ENCODE measurements at regions not wholly inside any gene's neighbourhood (a gene's known extent, or its start where the extent isn't known, plus 50 kb on each side); places are given as distances from the start of the nearest gene placed in this dataset.
"Not testable (repeated sequence)": the region's sequence is repeated elsewhere in the genome, so short reads cannot be mapped to it uniquely, and the experiment has no call there.

- DNase-seq (ENCODE audit: low spot score), result no peak
These were observed 160.8 kb upstream of the APP start for GRCh38 chr21:26331205-26331980.

GRCh38 chr21:26320596-26320995 lies 150.0 kb upstream of the APP start:
- no peak for DNase-seq (ENCODE audit: low spot score)

GRCh38 chr21:26307640-26308039 lies 137.1 kb upstream of the APP start:
- DNase-seq (ENCODE audit: low spot score), result no peak

GRCh38 chr21:26297851-26298250 lies 127.3 kb upstream of the APP start:
- no peak for DNase-seq (ENCODE audit: low spot score)

- no peak for DNase-seq (ENCODE audit: low spot score)
These were observed 122.8 kb upstream of the APP start for GRCh38 chr21:26293141-26293946.

- DNase-seq (ENCODE audit: low spot score), result no peak
These were observed 117.5 kb upstream of the APP start for GRCh38 chr21:26288026-26288425.

GRCh38 chr21:26284531-26284930 lies 114.0 kb upstream of the APP start:
- no peak for DNase-seq (ENCODE audit: low spot score)

GRCh38 chr21:26282058-26282457 lies 111.5 kb upstream of the APP start:
- no peak for DNase-seq (ENCODE audit: low spot score)

- no peak for DNase-seq (ENCODE audit: low spot score)
These were observed 110.9 kb upstream of the APP start for GRCh38 chr21:26281506-26281905.

GRCh38 chr21:26280775-26281174 lies 110.2 kb upstream of the APP start:
- peak; percentile 19 for DNase-seq (ENCODE audit: low spot score)

GRCh38 chr21:26280148-26280547 lies 109.6 kb upstream of the APP start:
- no peak for DNase-seq (ENCODE audit: low spot score)

GRCh38 chr21:26275801-26276200 lies 105.2 kb upstream of the APP start:
- DNase-seq (ENCODE audit: low spot score), result no peak

- no peak for DNase-seq (ENCODE audit: low spot score)
These were observed 103.2 kb upstream of the APP start for GRCh38 chr21:26273686-26274313.

- no peak for DNase-seq (ENCODE audit: low spot score)
These were observed 96.8 kb upstream of the APP start for GRCh38 chr21:26267389-26267788.

GRCh38 chr21:26246073-26246472 lies 75.5 kb upstream of the APP start:
- no peak for DNase-seq (ENCODE audit: low spot score)

- no peak for DNase-seq (ENCODE audit: low spot score)
These were observed 74.9 kb upstream of the APP start for GRCh38 chr21:26245428-26245827.

GRCh38 chr21:26238646-26239045 lies 68.1 kb upstream of the APP start:
- DNase-seq (ENCODE audit: low spot score), result no peak

- no peak for DNase-seq (ENCODE audit: low spot score)
These were observed 65.7 kb upstream of the APP start for GRCh38 chr21:26236281-26236680.

GRCh38 chr21:26233297-26233696 lies 62.7 kb upstream of the APP start:
- DNase-seq (ENCODE audit: low spot score), result not testable (repeated sequence)

GRCh38 chr21:26232491-26232890 lies 61.9 kb upstream of the APP start:
- DNase-seq (ENCODE audit: low spot score), result not testable (repeated sequence)

GRCh38 chr21:26227130-26227529 lies 56.6 kb upstream of the APP start:
- no peak for DNase-seq (ENCODE audit: low spot score)

- DNase-seq (ENCODE audit: low spot score), result no peak
These were observed 56.2 kb upstream of the APP start for GRCh38 chr21:26226724-26227123.

- no peak for DNase-seq (ENCODE audit: low spot score)
These were observed 54.5 kb upstream of the APP start for GRCh38 chr21:26225046-26225445.

Measured in pons (tissue), 1 donor.